ENCODE measurements at regions not wholly inside any gene's neighbourhood (a gene's known extent, or its start where the extent isn't known, plus 50 kb on each side); places are given as distances from the start of the nearest gene placed in this dataset.
"Not testable (repeated sequence)": the region's sequence is repeated elsewhere in the genome, so short reads cannot be mapped to it uniquely, and the experiment has no call there.

DNA sequence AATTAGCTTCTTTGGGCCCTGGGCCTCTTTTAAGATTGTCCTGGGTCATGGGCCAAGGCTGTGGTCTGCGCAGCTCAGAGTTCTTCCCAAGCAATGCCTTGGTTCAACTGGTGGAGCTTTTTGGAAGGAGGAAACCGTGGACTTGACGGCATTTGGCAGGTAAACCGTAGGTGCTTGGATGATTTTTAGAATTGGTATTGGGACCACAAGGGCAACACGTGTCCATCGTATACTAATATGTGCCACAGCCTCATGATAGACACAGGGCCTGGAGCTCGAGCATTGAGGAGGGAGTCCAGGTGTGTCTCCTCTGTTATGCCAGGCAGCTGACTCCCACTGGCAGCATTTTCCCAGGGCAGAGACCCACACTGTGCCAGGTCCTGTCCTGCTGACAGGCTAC is 120.9 kb upstream of the PITX1 start:
- Histone ChIP-seq H3K36me3 (ENCODE audit: low read depth) (no peaks in the 10 kb centered on the region), H3K4me1 (ENCODE audit: low read depth) (no peaks in the 10 kb centered on the region), H3K4me3 (no peak overlapping the region), H3K9me3 (peaks cover 5% of the 10 kb centered on the region)
- TF ChIP-seq, protein P1, sequence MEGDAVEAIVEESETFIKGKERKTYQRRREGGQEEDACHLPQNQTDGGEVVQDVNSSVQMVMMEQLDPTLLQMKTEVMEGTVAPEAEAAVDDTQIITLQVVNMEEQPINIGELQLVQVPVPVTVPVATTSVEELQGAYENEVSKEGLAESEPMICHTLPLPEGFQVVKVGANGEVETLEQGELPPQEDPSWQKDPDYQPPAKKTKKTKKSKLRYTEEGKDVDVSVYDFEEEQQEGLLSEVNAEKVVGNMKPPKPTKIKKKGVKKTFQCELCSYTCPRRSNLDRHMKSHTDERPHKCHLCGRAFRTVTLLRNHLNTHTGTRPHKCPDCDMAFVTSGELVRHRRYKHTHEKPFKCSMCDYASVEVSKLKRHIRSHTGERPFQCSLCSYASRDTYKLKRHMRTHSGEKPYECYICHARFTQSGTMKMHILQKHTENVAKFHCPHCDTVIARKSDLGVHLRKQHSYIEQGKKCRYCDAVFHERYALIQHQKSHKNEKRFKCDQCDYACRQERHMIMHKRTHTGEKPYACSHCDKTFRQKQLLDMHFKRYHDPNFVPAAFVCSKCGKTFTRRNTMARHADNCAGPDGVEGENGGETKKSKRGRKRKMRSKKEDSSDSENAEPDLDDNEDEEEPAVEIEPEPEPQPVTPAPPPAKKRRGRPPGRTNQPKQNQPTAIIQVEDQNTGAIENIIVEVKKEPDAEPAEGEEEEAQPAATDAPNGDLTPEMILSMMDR (IDR thresholded peaks at IDR 0.05) = no peak
- intact Hi-C loops (cut with DNase I, micrococcal nuclease) = no loop called here
- DNase-seq = no peak
- ATAC-seq = no peak

DNA sequence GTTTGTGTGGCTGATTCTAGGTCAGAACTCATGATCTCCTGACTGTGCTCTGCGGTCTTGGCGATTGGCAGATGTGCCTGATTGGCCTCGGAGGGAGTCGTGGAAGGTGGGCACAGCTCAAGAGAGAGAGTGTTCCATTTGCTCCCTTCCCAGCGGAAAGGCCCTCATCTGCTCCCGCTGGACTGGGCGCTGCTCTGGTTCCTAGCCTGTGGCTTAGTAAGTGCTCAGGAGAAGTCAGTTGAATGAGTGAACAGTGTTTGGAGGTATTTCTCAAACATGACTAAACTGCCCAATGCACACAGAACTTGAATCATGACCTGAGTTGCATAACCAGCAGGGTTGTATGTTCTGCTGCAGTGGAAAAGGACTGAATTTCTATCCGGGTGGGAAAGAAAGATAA is 120.2 kb upstream of the PITX1 start:
- DNase-seq = no peak
- Histone ChIP-seq H3K36me3 (ENCODE audit: low read depth) (no peaks in the 10 kb centered on the region), H3K4me1 (ENCODE audit: low read depth) (no peaks in the 10 kb centered on the region), H3K4me3 (no peak overlapping the region), H3K9me3 (peaks cover 5% of the 10 kb centered on the region)
- ATAC-seq = no peak
- intact Hi-C loops (cut with DNase I, micrococcal nuclease) = no loop called here
- TF ChIP-seq, protein P1 (IDR thresholded peaks at IDR 0.05) = no peak

DNA sequence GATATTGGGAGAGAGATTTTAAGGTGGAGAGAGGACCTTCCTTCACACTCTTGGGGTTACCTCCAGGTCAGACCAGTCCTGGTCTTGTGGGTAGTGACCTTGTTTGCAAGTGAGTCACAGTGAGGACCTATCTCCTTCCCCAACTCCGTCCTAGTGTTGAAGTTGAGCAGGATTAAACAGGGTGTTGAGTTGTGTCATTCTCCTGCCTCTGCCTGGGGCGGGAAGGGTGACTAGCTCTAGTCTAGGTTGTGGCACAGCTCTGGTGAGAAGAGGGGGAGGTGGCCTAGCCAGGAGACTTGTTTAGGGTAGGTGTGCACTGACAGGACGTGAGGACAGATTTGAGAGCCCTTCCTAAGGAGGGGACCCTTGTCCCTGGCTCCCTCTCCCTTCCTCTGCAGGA is 119.6 kb upstream of the PITX1 start:
- Histone ChIP-seq H3K9me3 (peaks cover 5% of the 10 kb centered on the region), H3K4me1 (ENCODE audit: low read depth) (no peaks in the 10 kb centered on the region), H3K36me3 (ENCODE audit: low read depth) (no peaks in the 10 kb centered on the region), H3K4me3 (no peak overlapping the region)
- intact Hi-C loops (cut with DNase I, micrococcal nuclease) = no loop called here
- ATAC-seq (no peak), DNase-seq (no peak)
- TF ChIP-seq, protein P1 (IDR thresholded peaks at IDR 0.05) = no peak

DNA sequence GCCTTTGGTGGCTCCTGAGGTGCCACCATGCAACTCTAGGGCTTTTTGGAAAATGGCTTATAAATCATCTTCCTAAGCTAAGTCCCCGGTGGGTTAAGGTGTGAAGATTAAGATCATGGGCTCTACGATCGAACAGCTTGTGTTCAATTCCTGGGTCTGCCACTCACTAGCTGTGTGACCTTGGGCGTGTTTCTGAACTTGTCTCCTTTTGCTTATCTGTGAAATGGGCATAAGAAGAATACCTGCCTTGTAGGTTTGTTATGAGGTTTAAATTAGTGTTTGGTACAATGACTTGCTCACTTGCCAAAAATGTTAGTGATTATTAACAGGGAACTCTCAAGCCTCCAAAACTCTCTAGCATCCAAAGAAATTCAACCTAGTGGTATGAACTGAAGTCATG is 119.2 kb upstream of the PITX1 start:
- no peak for DNase-seq
- ATAC-seq = no peak
- intact Hi-C loops (cut with DNase I, micrococcal nuclease) = no loop called here

DNA sequence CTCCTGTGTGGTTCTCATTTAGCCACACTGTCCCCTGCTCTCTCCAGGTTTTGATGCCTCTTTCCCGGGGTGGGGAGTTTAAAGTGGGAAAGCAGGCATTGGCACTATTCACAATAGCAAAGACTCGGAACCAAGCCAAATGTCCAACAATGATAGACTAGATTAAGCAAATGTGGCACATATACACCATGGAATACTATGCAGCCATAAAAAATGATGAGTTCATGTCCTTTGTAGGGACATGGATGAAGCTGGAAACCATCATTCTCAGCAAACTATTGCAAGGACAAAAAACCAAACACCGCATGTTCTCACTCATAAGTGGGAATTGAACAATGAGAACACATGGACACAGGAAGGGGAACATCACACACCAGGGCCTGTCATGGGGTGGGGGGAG is 117.6 kb upstream of the PITX1 start:
- H3K4me1 ChIP-seq (ENCODE audit: low read depth); ATAC-seq; intact Hi-C loops (cut with DNase I, micrococcal nuclease); H3K4me3 ChIP-seq; DNase-seq; H3K9me3 ChIP-seq; H3K36me3 ChIP-seq (ENCODE audit: low read depth): not testable (repeated sequence)

More for the DNA sequence above, 119.2 kb upstream of the PITX1 start:
- peaks cover 4% of the 10 kb centered on the region for H3K9me3 ChIP-seq
- no peaks in the 10 kb centered on the region for H3K4me1 ChIP-seq (ENCODE audit: low read depth)
- no peaks in the 10 kb centered on the region for H3K36me3 ChIP-seq (ENCODE audit: low read depth)
- TF ChIP-seq, protein P1 (IDR thresholded peaks at IDR 0.05) = no peak
- H3K4me3 ChIP-seq = no peak overlapping the region

DNA sequence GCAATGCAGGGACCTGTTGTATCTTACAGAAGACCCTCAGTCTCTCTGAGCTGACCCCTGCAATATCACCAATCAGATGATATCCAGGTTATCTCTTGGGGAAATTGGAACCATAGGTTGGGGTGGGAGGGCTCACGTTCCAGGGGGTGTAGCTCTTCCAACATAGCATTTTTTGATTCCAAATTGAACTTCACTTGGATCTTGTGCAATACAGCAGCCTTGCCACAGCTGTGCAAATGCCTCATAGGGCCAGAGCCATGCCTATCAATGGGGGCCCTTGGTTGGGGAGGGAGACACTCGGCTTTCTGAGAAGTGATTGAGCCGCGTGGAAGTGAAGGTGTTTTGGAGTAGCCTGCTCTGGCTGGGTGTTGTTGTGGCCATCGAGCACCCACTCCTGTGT is 117.2 kb upstream of the PITX1 start:
- intact Hi-C loops (cut with DNase I, micrococcal nuclease) = no loop called here
- no peaks in the 10 kb centered on the region for H3K36me3 ChIP-seq (ENCODE audit: low read depth)
- TF ChIP-seq, protein P1 (IDR thresholded peaks at IDR 0.05) = no peak
- no peak for ATAC-seq
- no peaks in the 10 kb centered on the region for H3K4me1 ChIP-seq (ENCODE audit: low read depth)
- H3K9me3 ChIP-seq = no peaks in the 10 kb centered on the region
- H3K4me3 ChIP-seq = no peak overlapping the region
- DNase-seq = no peak
